DMS53 treated with DMSO at 0.1 percent for 48 hours (cell line): ENCODE measurements at regions not wholly inside any gene's neighbourhood (a gene's known extent, or its start where the extent isn't known, plus 50 kb on each side); places are given as distances from the start of the nearest gene placed in this dataset.

Source experiments
- DNase-seq: peaks from one replicate; lab custom pipeline; 2025; ENCODE audit not compliant: unreplicated experiment; lab: John Stamatoyannopoulos, UW

GRCh38 chr17:79355165-79355564 is 255.7 kb downstream of the RBFOX3 start:
- no peak for DNase-seq

GRCh38 chr17:79354173-79354820 is 256.6 kb downstream of the RBFOX3 start:
- DNase-seq: no peak

- no peak for DNase-seq
Measured at GRCh38 chr17:79353548-79353947, 257.3 kb downstream of the RBFOX3 start.

GRCh38 chr17:79353016-79353415 is 257.8 kb downstream of the RBFOX3 start:
- DNase-seq: no peak

- no peak for DNase-seq
Measured at GRCh38 chr17:79350533-79350932, 260.3 kb downstream of the RBFOX3 start.

- DNase-seq: no peak
Measured at GRCh38 chr17:79349506-79350400, 261.1 kb downstream of the RBFOX3 start.

- no peak for DNase-seq
Measured at GRCh38 chr17:79342376-79342775, 267.8 kb downstream of the ENGASE start.

- DNase-seq: no peak
Measured at GRCh38 chr17:79341816-79342215, 267.2 kb downstream of the ENGASE start.

- DNase-seq: no peak
Measured at GRCh38 chr17:79341222-79341780, 266.7 kb downstream of the ENGASE start.

GRCh38 chr17:79340333-79341221 is 266.0 kb downstream of the ENGASE start:
- DNase-seq: no peak

- no peak for DNase-seq
Measured at GRCh38 chr17:79339321-79339720, 264.7 kb downstream of the ENGASE start.

- no peak for DNase-seq
Measured at GRCh38 chr17:79338604-79339003, 264.0 kb downstream of the ENGASE start.

GRCh38 chr17:79338152-79338551 is 263.5 kb downstream of the ENGASE start:
- no peak for DNase-seq

- no peak for DNase-seq
Measured at GRCh38 chr17:79337053-79337452, 262.4 kb downstream of the ENGASE start.

GRCh38 chr17:79335456-79335855 is 260.8 kb downstream of the ENGASE start:
- no peak for DNase-seq

GRCh38 chr17:79332011-79332554 is 257.5 kb downstream of the ENGASE start:
- DNase-seq: no peak

GRCh38 chr17:79331492-79331891 is 256.9 kb downstream of the ENGASE start:
- DNase-seq: no peak

- no peak for DNase-seq
Measured at GRCh38 chr17:79330696-79331095, 256.1 kb downstream of the ENGASE start.

- no peak for DNase-seq
Measured at GRCh38 chr17:79330229-79330628, 255.6 kb downstream of the ENGASE start.

- no peak for DNase-seq
Measured at GRCh38 chr17:79326814-79327213, 252.2 kb downstream of the ENGASE start.
